ENCODE measurements at regions not wholly inside any gene's neighbourhood (a gene's known extent, or its start where the extent isn't known, plus 50 kb on each side); places are given as distances from the start of the nearest gene placed in this dataset.
A peak's percentile ranks its signal among the peaks of the same experiment; 100 is the strongest.

DNA sequence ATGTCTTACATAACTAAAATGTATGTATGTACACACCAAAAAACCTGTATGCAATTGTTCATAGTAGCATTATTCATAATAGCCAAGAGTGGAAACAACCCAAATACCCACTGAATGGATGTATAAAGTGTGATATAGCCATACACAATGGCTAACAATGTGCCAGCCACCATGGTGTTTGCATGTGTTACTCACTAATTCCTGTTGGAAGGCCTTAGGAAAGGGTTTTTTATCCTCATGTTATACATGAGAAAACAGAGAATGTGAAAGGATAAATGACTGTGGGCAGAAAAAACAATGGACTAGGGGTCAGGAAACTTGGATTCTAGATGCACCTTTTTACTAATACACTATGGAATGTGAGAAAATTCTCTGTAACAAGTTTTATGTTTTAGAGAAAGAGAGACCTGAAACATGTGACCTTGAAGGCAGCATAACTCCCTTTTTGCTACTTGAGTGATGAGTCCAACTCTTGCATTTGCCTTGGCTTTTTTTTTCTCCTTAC, 55.7 kb downstream of the TIGD2 start:
- DNase-seq (ENCODE audit: low read depth, low spot score), result peak; percentile 46

DNA sequence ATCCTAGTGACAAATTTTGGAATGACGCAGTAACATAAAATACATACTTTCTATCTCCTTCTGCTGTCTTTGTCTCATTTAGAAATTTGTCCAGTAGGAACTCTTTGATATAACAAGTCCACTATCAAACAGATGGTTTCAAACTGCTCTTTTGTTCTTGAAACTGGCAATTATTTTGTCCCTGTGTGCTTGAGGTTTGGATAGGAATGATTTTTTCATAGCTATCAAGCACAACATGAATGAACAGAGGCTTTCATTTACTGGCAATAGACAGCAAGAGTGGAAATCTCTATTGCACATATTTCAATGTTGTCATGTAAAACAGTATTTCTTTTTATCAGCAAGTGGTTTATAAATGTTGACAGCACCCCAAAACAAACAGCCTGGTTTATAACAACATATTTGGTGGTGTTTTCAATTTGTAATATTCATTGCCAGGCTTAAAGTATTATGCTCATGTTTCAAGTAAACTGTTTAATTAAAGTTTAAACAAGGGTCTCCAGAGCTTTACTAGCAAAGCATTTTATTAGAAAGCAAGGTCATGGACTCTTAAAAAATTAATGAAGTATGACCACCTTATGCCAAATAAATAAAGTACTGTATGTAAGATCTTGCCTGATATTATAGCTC, 60.0 kb downstream of the TIGD2 start:
- DNase-seq (ENCODE audit: low read depth, low spot score), result peak; percentile 21

GRCh38 chr4:89172865-89173264, 61.5 kb downstream of the TIGD2 start:
- no peak for DNase-seq (ENCODE audit: low read depth, low spot score)

- no peak for DNase-seq (ENCODE audit: low read depth, low spot score)
Measured at GRCh38 chr4:89173336-89174090, 62.2 kb downstream of the TIGD2 start.

- DNase-seq (ENCODE audit: low read depth, low spot score), result no peak
Measured at GRCh38 chr4:89174784-89175183, 63.5 kb downstream of the TIGD2 start.

DNA sequence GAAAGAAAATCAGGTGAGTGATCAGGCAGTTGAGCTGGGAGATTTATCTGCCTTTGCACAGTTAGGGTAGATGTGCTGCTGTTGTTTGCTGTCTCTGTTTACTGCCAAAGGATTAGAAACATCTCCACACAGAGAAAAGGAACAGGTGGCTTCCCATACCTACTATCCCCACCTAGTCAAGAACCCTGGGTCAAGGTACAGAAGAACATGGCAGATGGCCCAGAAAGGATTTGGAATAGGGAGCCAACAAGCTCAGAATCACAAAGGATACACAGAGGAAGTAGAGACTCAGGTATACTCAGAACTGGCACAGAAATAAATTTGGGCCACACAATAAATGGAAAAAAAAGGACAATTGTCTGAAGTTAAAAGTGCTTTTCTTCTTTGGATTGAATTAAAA, 64.3 kb downstream of the TIGD2 start:
- no peak for DNase-seq (ENCODE audit: low read depth, low spot score)

- peak; percentile 23 for DNase-seq (ENCODE audit: low read depth, low spot score)
Measured at GRCh38 chr4:89177807-89178206, 66.5 kb downstream of the TIGD2 start.

DNA sequence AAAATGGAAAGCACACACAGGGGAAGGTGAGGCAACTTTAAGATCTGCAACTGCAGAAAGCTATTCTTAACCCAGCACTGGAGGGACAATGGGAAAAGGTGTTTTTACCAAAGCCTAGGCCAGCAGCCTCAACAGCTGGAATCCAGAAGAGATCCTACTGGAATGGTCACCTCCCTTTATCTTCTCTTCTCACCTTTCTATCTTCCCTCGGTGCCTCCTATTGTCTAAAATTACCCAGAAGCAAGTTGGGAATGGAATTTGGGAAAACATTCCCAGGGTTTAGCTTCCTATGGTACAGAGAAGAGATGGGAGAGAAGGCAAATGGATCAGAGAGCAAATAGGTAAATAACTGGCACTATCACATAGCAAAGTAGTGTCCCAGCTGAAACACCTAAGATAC, 73.1 kb downstream of the TIGD2 start:
- no peak for DNase-seq (ENCODE audit: low read depth, low spot score)
